ENCODE measurements at regions not wholly inside any gene's neighbourhood (a gene's known extent, or its start where the extent isn't known, plus 50 kb on each side); places are given as distances from the start of the nearest gene placed in this dataset.

DNA sequence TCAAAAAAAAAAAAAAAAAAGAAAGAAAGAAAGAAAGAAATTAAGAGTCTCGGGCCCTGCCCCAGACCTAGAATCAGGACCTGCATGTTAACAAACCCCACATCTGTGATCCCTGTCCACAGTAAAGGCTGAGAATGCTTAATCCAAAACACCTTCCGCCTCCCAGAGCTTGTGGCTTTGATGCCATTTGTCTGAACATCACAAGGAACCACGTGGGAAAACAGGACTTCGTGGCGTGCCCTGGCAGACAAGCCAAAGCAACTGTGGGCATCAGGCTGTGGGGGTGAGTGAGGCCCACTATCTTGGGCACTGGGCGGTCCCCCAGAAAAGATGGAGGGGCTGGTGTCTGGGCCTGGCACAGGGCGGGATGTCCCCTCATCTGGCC is 173.4 kb upstream of the CIBAR2 start:
- TF ChIP-seq YY1 (IDR thresholded peaks at IDR 0.05; ENCODE audit: low read depth), result no peak
- TF ChIP-seq, protein P1, sequence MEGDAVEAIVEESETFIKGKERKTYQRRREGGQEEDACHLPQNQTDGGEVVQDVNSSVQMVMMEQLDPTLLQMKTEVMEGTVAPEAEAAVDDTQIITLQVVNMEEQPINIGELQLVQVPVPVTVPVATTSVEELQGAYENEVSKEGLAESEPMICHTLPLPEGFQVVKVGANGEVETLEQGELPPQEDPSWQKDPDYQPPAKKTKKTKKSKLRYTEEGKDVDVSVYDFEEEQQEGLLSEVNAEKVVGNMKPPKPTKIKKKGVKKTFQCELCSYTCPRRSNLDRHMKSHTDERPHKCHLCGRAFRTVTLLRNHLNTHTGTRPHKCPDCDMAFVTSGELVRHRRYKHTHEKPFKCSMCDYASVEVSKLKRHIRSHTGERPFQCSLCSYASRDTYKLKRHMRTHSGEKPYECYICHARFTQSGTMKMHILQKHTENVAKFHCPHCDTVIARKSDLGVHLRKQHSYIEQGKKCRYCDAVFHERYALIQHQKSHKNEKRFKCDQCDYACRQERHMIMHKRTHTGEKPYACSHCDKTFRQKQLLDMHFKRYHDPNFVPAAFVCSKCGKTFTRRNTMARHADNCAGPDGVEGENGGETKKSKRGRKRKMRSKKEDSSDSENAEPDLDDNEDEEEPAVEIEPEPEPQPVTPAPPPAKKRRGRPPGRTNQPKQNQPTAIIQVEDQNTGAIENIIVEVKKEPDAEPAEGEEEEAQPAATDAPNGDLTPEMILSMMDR (IDR thresholded peaks at IDR 0.05), result no peak
